ENCODE measurements at regions not wholly inside any gene's neighbourhood (a gene's known extent, or its start where the extent isn't known, plus 50 kb on each side); places are given as distances from the start of the nearest gene placed in this dataset.

GRCh38 chr3:194999491-194999890 is 271.5 kb downstream of the XXYLT1 start:
- no peak for DNase-seq (ENCODE audit: low read depth)
- Histone ChIP-seq H3K36me3 (ENCODE audit: control insufficient read depth, insufficient read depth, low read length) (no peaks in the 10 kb centered on the region), H3K27me3 (ENCODE audit: control insufficient read depth, insufficient read depth, low read length) (peaks cover 12% of the 10 kb centered on the region), H3K4me3 (ENCODE audit: low read depth, low read length) (no peak overlapping the region)
- TF ChIP-seq CTCF (IDR thresholded peaks at IDR 0.05; ENCODE audit: insufficient read depth, low read length, poor library complexity, severe bottlenecking), result no peak

GRCh38 chr3:195001261-195001660 is 269.7 kb downstream of the XXYLT1 start:
- no peak for DNase-seq (ENCODE audit: low read depth)
- no peak for TF ChIP-seq CTCF (IDR thresholded peaks at IDR 0.05; ENCODE audit: insufficient read depth, low read length, poor library complexity, severe bottlenecking)
- no peaks in the 10 kb centered on the region for H3K36me3 ChIP-seq (ENCODE audit: control insufficient read depth, insufficient read depth, low read length)
- no peak overlapping the region for H3K4me3 ChIP-seq (ENCODE audit: low read depth, low read length)
- H3K27me3 ChIP-seq (ENCODE audit: control insufficient read depth, insufficient read depth, low read length), result peaks cover 21% of the 10 kb centered on the region

GRCh38 chr3:195001961-195002861 is 268.7 kb downstream of the XXYLT1 start:
- Histone ChIP-seq H3K4me3 (ENCODE audit: low read depth, low read length) (no peak overlapping the region), H3K27me3 (ENCODE audit: control insufficient read depth, insufficient read depth, low read length) (peaks cover 22% of the 10 kb centered on the region), H3K36me3 (ENCODE audit: control insufficient read depth, insufficient read depth, low read length) (no peaks in the 10 kb centered on the region)
- peak; percentile 7 for DNase-seq (ENCODE audit: low read depth)
- TF ChIP-seq CTCF (IDR thresholded peaks at IDR 0.05; ENCODE audit: insufficient read depth, low read length, poor library complexity, severe bottlenecking), result peak; percentile 73

- peaks cover 22% of the 10 kb centered on the region for H3K27me3 ChIP-seq (ENCODE audit: control insufficient read depth, insufficient read depth, low read length)
Observed at GRCh38 chr3:195003006-195003892, 267.7 kb downstream of the XXYLT1 start.

GRCh38 chr3:195003893-195004289 is 267.1 kb downstream of the XXYLT1 start:
- TF ChIP-seq CTCF (IDR thresholded peaks at IDR 0.05; ENCODE audit: insufficient read depth, low read length, poor library complexity, severe bottlenecking), result no peak
- Histone ChIP-seq H3K4me3 (ENCODE audit: low read depth, low read length) (no peak overlapping the region), H3K36me3 (ENCODE audit: control insufficient read depth, insufficient read depth, low read length) (no peaks in the 10 kb centered on the region), H3K27me3 (ENCODE audit: control insufficient read depth, insufficient read depth, low read length) (peaks cover 22% of the 10 kb centered on the region)
- DNase-seq (ENCODE audit: low read depth), result no peak

More at GRCh38 chr3:195003006-195003892, 267.7 kb downstream of the XXYLT1 start:
- no peak overlapping the region for H3K4me3 ChIP-seq (ENCODE audit: low read depth, low read length)
- no peak for TF ChIP-seq CTCF (IDR thresholded peaks at IDR 0.05; ENCODE audit: insufficient read depth, low read length, poor library complexity, severe bottlenecking)
- DNase-seq (ENCODE audit: low read depth), result no peak
- no peaks in the 10 kb centered on the region for H3K36me3 ChIP-seq (ENCODE audit: control insufficient read depth, insufficient read depth, low read length)
